ENCODE measurements at regions not wholly inside any gene's neighbourhood (a gene's known extent, or its start where the extent isn't known, plus 50 kb on each side); places are given as distances from the start of the nearest gene placed in this dataset.

GRCh38 chr4:1503583-1504471, 97.6 kb upstream of the NKX1-1 start:
- Histone ChIP-seq H3K79me2 (ENCODE audit: insufficient read depth, low read length) (no peaks in the 10 kb centered on the region), H3K9ac (ENCODE audit: low read length) (no peak overlapping the region), H3K4me2 (ENCODE audit: low read length) (no peak overlapping the region), H3K9me3 (ENCODE audit: insufficient read depth, low read depth, low read length) (no peaks in the 10 kb centered on the region), H3K27ac (ENCODE audit: low read depth, low read length) (no peak overlapping the region), H4K20me1 (ENCODE audit: insufficient read depth, low read length) (no peaks in the 10 kb centered on the region), H3K4me3 (ENCODE audit: insufficient read depth, low read depth, low read length) (no peak overlapping the region), H3K36me3 (ENCODE audit: insufficient read depth, low read length) (no peaks in the 10 kb centered on the region), H3K27me3 (ENCODE audit: insufficient read depth, low read length) (peaks cover 9% of the 10 kb centered on the region), H2AFZ (ENCODE audit: low read depth, low read length) (no peak overlapping the region), H3K4me1 (ENCODE audit: insufficient read depth, low read length) (no peaks in the 10 kb centered on the region)
- no peak overlapping the region for H3K27ac Mint-ChIP-seq (ENCODE audit: unreplicated experiment)
- peaks cover 3% of the 10 kb centered on the region for H3K36me3 Mint-ChIP-seq (ENCODE audit: low read depth, unreplicated experiment)
- H3K4me1 Mint-ChIP-seq (ENCODE audit: low read depth, unreplicated experiment), result no peaks in the 10 kb centered on the region
- DNase-seq (ENCODE audit: low read depth) (no peak), FAIRE-seq (no peak)
- TF ChIP-seq, protein P1, sequence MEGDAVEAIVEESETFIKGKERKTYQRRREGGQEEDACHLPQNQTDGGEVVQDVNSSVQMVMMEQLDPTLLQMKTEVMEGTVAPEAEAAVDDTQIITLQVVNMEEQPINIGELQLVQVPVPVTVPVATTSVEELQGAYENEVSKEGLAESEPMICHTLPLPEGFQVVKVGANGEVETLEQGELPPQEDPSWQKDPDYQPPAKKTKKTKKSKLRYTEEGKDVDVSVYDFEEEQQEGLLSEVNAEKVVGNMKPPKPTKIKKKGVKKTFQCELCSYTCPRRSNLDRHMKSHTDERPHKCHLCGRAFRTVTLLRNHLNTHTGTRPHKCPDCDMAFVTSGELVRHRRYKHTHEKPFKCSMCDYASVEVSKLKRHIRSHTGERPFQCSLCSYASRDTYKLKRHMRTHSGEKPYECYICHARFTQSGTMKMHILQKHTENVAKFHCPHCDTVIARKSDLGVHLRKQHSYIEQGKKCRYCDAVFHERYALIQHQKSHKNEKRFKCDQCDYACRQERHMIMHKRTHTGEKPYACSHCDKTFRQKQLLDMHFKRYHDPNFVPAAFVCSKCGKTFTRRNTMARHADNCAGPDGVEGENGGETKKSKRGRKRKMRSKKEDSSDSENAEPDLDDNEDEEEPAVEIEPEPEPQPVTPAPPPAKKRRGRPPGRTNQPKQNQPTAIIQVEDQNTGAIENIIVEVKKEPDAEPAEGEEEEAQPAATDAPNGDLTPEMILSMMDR (IDR thresholded peaks at IDR 0.05; ENCODE audit: insufficient read depth, low read depth, low read length), result no peak
- TF ChIP-seq EZH2 (IDR thresholded peaks at IDR 0.05; ENCODE audit: insufficient read depth, low read length), result no peak
- peaks cover 30% of the 10 kb centered on the region for H3K27me3 Mint-ChIP-seq (ENCODE audit: low read depth, unreplicated experiment)
- peaks cover 3% of the 10 kb centered on the region for H3K9me3 Mint-ChIP-seq (ENCODE audit: unreplicated experiment)
- H3K4me3 Mint-ChIP-seq (ENCODE audit: unreplicated experiment), result no peak overlapping the region

DNA sequence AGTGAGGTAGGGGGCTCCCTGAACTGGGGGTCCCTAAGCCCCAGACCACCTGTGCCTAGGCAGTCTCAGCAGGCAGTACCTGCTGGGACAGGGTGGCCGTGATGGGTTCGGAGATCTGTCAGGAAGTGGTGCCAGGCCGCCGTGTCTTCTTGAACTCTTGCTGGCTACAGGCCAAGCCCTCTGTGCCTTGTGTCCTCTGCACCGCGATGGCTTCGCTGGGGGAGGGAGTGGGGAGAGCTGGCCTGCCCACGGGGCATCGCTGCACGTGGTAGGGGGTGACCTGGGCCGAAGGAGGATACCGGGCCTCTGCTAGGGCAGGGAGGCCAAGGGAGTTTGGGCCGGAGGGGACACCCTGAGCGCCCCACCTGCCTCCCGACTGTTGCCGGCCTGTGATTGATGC, 96.7 kb upstream of the NKX1-1 start:
- Histone ChIP-seq H3K36me3 (ENCODE audit: insufficient read depth, low read length) (no peaks in the 10 kb centered on the region), H3K79me2 (ENCODE audit: insufficient read depth, low read length) (no peaks in the 10 kb centered on the region), H3K27me3 (ENCODE audit: insufficient read depth, low read length) (peaks cover 9% of the 10 kb centered on the region), H3K9ac (ENCODE audit: low read length) (no peak overlapping the region), H3K4me2 (ENCODE audit: low read length) (no peak overlapping the region), H4K20me1 (ENCODE audit: insufficient read depth, low read length) (no peaks in the 10 kb centered on the region), H3K4me3 (ENCODE audit: insufficient read depth, low read depth, low read length) (no peak overlapping the region), H3K27ac (ENCODE audit: low read depth, low read length) (no peak overlapping the region), H2AFZ (ENCODE audit: low read depth, low read length) (no peak overlapping the region), H3K4me1 (ENCODE audit: insufficient read depth, low read length) (no peaks in the 10 kb centered on the region), H3K9me3 (ENCODE audit: insufficient read depth, low read depth, low read length) (no peaks in the 10 kb centered on the region)
- Mint-ChIP-seq H3K27me3 (ENCODE audit: low read depth, unreplicated experiment) (peaks cover 28% of the 10 kb centered on the region), H3K27ac (ENCODE audit: unreplicated experiment) (no peak overlapping the region), H3K4me1 (ENCODE audit: low read depth, unreplicated experiment) (no peaks in the 10 kb centered on the region), H3K9me3 (ENCODE audit: unreplicated experiment) (peaks cover 3% of the 10 kb centered on the region), H3K36me3 (ENCODE audit: low read depth, unreplicated experiment) (peaks cover 3% of the 10 kb centered on the region), H3K4me3 (ENCODE audit: unreplicated experiment) (no peak overlapping the region)
- TF ChIP-seq EZH2 (IDR thresholded peaks at IDR 0.05; ENCODE audit: insufficient read depth, low read length), result no peak
- TF ChIP-seq, protein P1 (IDR thresholded peaks at IDR 0.05; ENCODE audit: insufficient read depth, low read depth, low read length), result no peak
- no peak for DNase-seq (ENCODE audit: low read depth)
- FAIRE-seq, result no peak

DNA sequence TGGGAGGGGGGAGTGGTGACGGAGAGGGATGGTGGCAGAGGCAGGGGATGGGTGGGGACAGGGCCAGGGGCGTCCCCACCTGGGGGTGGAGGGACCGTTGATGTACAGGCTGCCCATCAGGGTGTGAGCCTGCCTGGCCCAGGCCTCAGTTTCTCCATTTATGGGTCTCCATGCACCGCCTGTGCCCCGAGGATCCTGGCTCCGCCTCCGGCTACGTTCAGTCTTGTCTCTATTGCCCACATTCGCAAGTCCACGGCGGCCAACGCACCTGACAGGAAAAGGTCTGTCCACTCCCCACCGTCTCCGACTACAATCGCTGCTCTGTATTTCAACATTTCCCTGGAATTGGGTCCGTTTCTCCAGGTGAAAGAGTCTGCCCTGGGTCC, 96.3 kb upstream of the NKX1-1 start:
- H3K4me1 ChIP-seq (ENCODE audit: insufficient read depth, low read length), result no peaks in the 10 kb centered on the region
- DNase-seq (ENCODE audit: low read depth) (no peak), FAIRE-seq (no peak)
- H3K9me3 Mint-ChIP-seq (ENCODE audit: unreplicated experiment), result no peaks in the 10 kb centered on the region
- H3K4me3 Mint-ChIP-seq (ENCODE audit: unreplicated experiment), result peak overlapping the region; percentile 50
- H3K27me3 ChIP-seq (ENCODE audit: insufficient read depth, low read length), result peaks cover 5% of the 10 kb centered on the region
- no peak overlapping the region for H2AFZ ChIP-seq (ENCODE audit: low read depth, low read length)
- no peak overlapping the region for H3K4me2 ChIP-seq (ENCODE audit: low read length)
- H3K9ac ChIP-seq (ENCODE audit: low read length), result no peak overlapping the region
- H3K4me1 Mint-ChIP-seq (ENCODE audit: low read depth, unreplicated experiment), result no peaks in the 10 kb centered on the region
- no peak overlapping the region for H3K27ac ChIP-seq (ENCODE audit: low read depth, low read length)
- peaks cover 3% of the 10 kb centered on the region for H3K36me3 Mint-ChIP-seq (ENCODE audit: low read depth, unreplicated experiment)
- no peaks in the 10 kb centered on the region for H3K36me3 ChIP-seq (ENCODE audit: insufficient read depth, low read length)
- no peak overlapping the region for H3K27ac Mint-ChIP-seq (ENCODE audit: unreplicated experiment)
- H3K79me2 ChIP-seq (ENCODE audit: insufficient read depth, low read length), result no peaks in the 10 kb centered on the region
- H3K4me3 ChIP-seq (ENCODE audit: insufficient read depth, low read depth, low read length), result no peak overlapping the region
- no peaks in the 10 kb centered on the region for H4K20me1 ChIP-seq (ENCODE audit: insufficient read depth, low read length)
- no peak for TF ChIP-seq EZH2 (IDR thresholded peaks at IDR 0.05; ENCODE audit: insufficient read depth, low read length)
- TF ChIP-seq, protein P1 (IDR thresholded peaks at IDR 0.05; ENCODE audit: insufficient read depth, low read depth, low read length), result no peak
- H3K9me3 ChIP-seq (ENCODE audit: insufficient read depth, low read depth, low read length), result no peaks in the 10 kb centered on the region
- peaks cover 23% of the 10 kb centered on the region for H3K27me3 Mint-ChIP-seq (ENCODE audit: low read depth, unreplicated experiment)

Measured in astrocyte (in vitro differentiated cells and primary cell).